ENCODE measurements at regions not wholly inside any gene's neighbourhood (a gene's known extent, or its start where the extent isn't known, plus 50 kb on each side); places are given as distances from the start of the nearest gene placed in this dataset.

- DNase-seq = no peak
Observed at GRCh38 chr5:105448271-105448670, 1885.7 kb upstream of the NUDT12 start.

GRCh38 chr5:105430516-105430915 lies 1867.9 kb upstream of the NUDT12 start:
- DNase-seq = no peak

- DNase-seq = no peak
Observed at GRCh38 chr5:105428451-105429380, 1866.1 kb upstream of the NUDT12 start.

GRCh38 chr5:105414067-105414466 lies 1851.5 kb upstream of the NUDT12 start:
- DNase-seq = no peak

- no peak for DNase-seq
Observed at GRCh38 chr5:105413406-105413990, 1850.9 kb upstream of the NUDT12 start.

- DNase-seq = no peak
Observed at GRCh38 chr5:105409695-105410094, 1847.1 kb upstream of the NUDT12 start.

- DNase-seq = no peak
Observed at GRCh38 chr5:105407200-105407599, 1844.6 kb upstream of the NUDT12 start.

- DNase-seq = no peak
Observed at GRCh38 chr5:105397749-105398148, 1835.2 kb upstream of the NUDT12 start.

- no peak for DNase-seq
Observed at GRCh38 chr5:105392710-105393149, 1830.1 kb upstream of the NUDT12 start.

GRCh38 chr5:105392122-105392709 lies 1829.6 kb upstream of the NUDT12 start:
- no peak for DNase-seq

- DNase-seq = no peak
Observed at GRCh38 chr5:105380126-105380525, 1817.5 kb upstream of the NUDT12 start.

GRCh38 chr5:105371169-105371568 lies 1808.6 kb upstream of the NUDT12 start:
- no peak for DNase-seq

- DNase-seq = no peak
Observed at GRCh38 chr5:105350486-105351140, 1788.0 kb upstream of the NUDT12 start.

GRCh38 chr5:105331558-105331957 lies 1769.0 kb upstream of the NUDT12 start:
- no peak for DNase-seq

GRCh38 chr5:105330185-105330584 lies 1767.6 kb upstream of the NUDT12 start:
- no peak for DNase-seq

- no peak for DNase-seq
Observed at GRCh38 chr5:105304859-105305258, 1742.3 kb upstream of the NUDT12 start.

- DNase-seq = no peak
Observed at GRCh38 chr5:105288946-105289345, 1726.4 kb upstream of the NUDT12 start.

- no peak for DNase-seq
Observed at GRCh38 chr5:105283134-105283533, 1720.5 kb upstream of the NUDT12 start.

GRCh38 chr5:105274079-105274478 lies 1711.5 kb upstream of the NUDT12 start:
- no peak for DNase-seq

- no peak for DNase-seq
Observed at GRCh38 chr5:105263515-105263914, 1700.9 kb upstream of the NUDT12 start.

GRCh38 chr5:105259581-105260217 lies 1697.1 kb upstream of the NUDT12 start:
- DNase-seq = no peak

GRCh38 chr5:105238561-105238960 lies 1676.0 kb upstream of the NUDT12 start:
- DNase-seq = no peak
